Mesenchymal stem cell (in vitro differentiated cells and primary cell): ENCODE measurements at regions not wholly inside any gene's neighbourhood (a gene's known extent, or its start where the extent isn't known, plus 50 kb on each side); places are given as distances from the start of the nearest gene placed in this dataset.
A peak's percentile ranks its signal among the peaks of the same experiment; 100 is the strongest.

Experiments used
- DNase-seq: peaks from one replicate; pipeline ENCODE4 v3.0.0-alpha.2; 2013
- H2AFZ ChIP-seq: one replicate; pipeline ENCODE4 v1.6.1; 2013; ENCODE audit warnings: low read depth, mild to moderate bottlenecking, control low read depth, inconsistent platforms, low read length, moderate library complexity
- H2AK5ac ChIP-seq: 2 replicates; pipeline ENCODE4 v1.6.1; 2013; ENCODE audit warnings: low read length, moderate library complexity, mild to moderate bottlenecking, inconsistent platforms; ENCODE audit not compliant: severe bottlenecking
- H2BK120ac ChIP-seq: one replicate; pipeline ENCODE4 v1.6.1; 2013; ENCODE audit warnings: low read depth, mild to moderate bottlenecking, inconsistent platforms, low read length, moderate library complexity
- H2BK12ac ChIP-seq, 2 experiments: one replicate each; pipeline ENCODE4 v1.6.1; 2013; ENCODE audit warnings: inconsistent platforms in 2 of 2, low read length in 2 of 2, mild to moderate bottlenecking in 2 of 2, moderate library complexity in 2 of 2, control low read depth in 1 of 2
- H2BK15ac ChIP-seq: one replicate; pipeline ENCODE4 v1.6.1; 2013; ENCODE audit warnings: mild to moderate bottlenecking, low read depth, inconsistent platforms; ENCODE audit not compliant: poor library complexity, severe bottlenecking
- H2BK5ac ChIP-seq: 2 replicates; pipeline ENCODE4 v1.6.1; 2013; ENCODE audit warnings: low read depth, mild to moderate bottlenecking, low read length, control low read depth, inconsistent platforms; ENCODE audit not compliant: poor library complexity, severe bottlenecking
- H3K14ac ChIP-seq, 2 experiments: one replicate each; pipeline ENCODE4 v1.6.1; 2013; ENCODE audit warnings: inconsistent platforms in 2 of 2, low read length in 2 of 2, control low read depth in 1 of 2, mild to moderate bottlenecking in 1 of 2, moderate library complexity in 1 of 2
- H3K18ac ChIP-seq, 2 experiments: one replicate each; pipeline ENCODE4 v1.6.1; 2013; ENCODE audit warnings: inconsistent platforms in 2 of 2, low read length in 2 of 2, control low read depth in 1 of 2, low read depth in 1 of 2, mild to moderate bottlenecking in 1 of 2
- H3K23ac ChIP-seq, 2 experiments: one replicate each; pipeline ENCODE4 v1.6.1; 2013; ENCODE audit warnings: inconsistent platforms in 2 of 2, low read length in 2 of 2, mild to moderate bottlenecking in 2 of 2, moderate library complexity in 2 of 2, control low read depth in 1 of 2
- H3K27ac ChIP-seq: 2 replicates; pipeline ENCODE4 v1.5.1; 2013; ENCODE audit warnings: mild to moderate bottlenecking, moderate library complexity, low read length, control low read depth, inconsistent platforms; ENCODE audit not compliant: poor library complexity, severe bottlenecking
- H3K27me3 ChIP-seq, 2 experiments: 2 replicates each; pipeline versions ENCODE4 v1.6.1 to v1.7.0; 2013; ENCODE audit warnings: low read length in 2 of 2, mild to moderate bottlenecking in 2 of 2, moderate library complexity in 2 of 2, control low read depth in 1 of 2, inconsistent platforms in 1 of 2; ENCODE audit not compliant: control insufficient read depth in 1 of 2, insufficient read depth in 1 of 2
- H3K36me3 ChIP-seq, 2 experiments: 2 replicates each; pipeline versions ENCODE4 v1.6.1 to v1.7.0; 2013; ENCODE audit warnings: low read length in 2 of 2, control low read depth in 1 of 2, inconsistent platforms in 1 of 2, low read depth in 1 of 2, mild to moderate bottlenecking in 1 of 2; ENCODE audit not compliant: insufficient read depth in 2 of 2, control insufficient read depth in 1 of 2
- H3K4ac ChIP-seq, 2 experiments: one replicate each; pipeline ENCODE4 v1.6.1; 2013; ENCODE audit warnings: inconsistent platforms in 2 of 2, low read length in 2 of 2, mild to moderate bottlenecking in 2 of 2, moderate library complexity in 2 of 2, control low read depth in 1 of 2, low read depth in 1 of 2
- H3K4me1 ChIP-seq: 2 replicates; pipeline ENCODE4 v1.6.1; 2013; ENCODE audit warnings: low read depth, low read length, control low read depth; ENCODE audit not compliant: control insufficient read depth, insufficient read depth
- H3K4me2 ChIP-seq: 2 replicates; pipeline ENCODE4 v1.6.1; 2013; ENCODE audit warnings: low read length, mild to moderate bottlenecking, inconsistent platforms; ENCODE audit not compliant: poor library complexity, severe bottlenecking
- H3K4me3 ChIP-seq, 2 experiments: 2 replicates each; pipeline versions ENCODE4 v1.5.1 to v1.7.0; 2013; ENCODE audit warnings: low read length in 2 of 2, mild to moderate bottlenecking in 2 of 2, control low read depth in 1 of 2, low read depth in 1 of 2; ENCODE audit not compliant: insufficient read depth in 1 of 2
- H3K79me1 ChIP-seq: replicated peaks from 2 replicates; pipeline ENCODE4 v1.6.1; 2013; ENCODE audit warnings: mild to moderate bottlenecking, control low read depth, low read length, inconsistent platforms; ENCODE audit not compliant: poor library complexity, severe bottlenecking
- H3K9ac ChIP-seq: 2 replicates; pipeline ENCODE4 v1.7.0; 2013; ENCODE audit warnings: mild to moderate bottlenecking, low read length, moderate library complexity
- H3K9me3 ChIP-seq: 2 replicates; pipeline ENCODE4 v1.7.0; 2013; ENCODE audit warnings: mild to moderate bottlenecking, low read length; ENCODE audit not compliant: control insufficient read depth
- H4K8ac ChIP-seq: one replicate; pipeline ENCODE4 v1.6.1; 2013; ENCODE audit warnings: inconsistent platforms, mild to moderate bottlenecking, low read length, moderate library complexity
- H4K91ac ChIP-seq: one replicate; pipeline ENCODE4 v1.6.1; 2013; ENCODE audit warnings: mild to moderate bottlenecking, low read length, inconsistent platforms
- WGBS: methylation state at CpG from one replicate; pipeline ENCODE4 v1.1.7; 2013; ENCODE audit warnings: mixed read lengths; 5-methylcytosine and 5-hydroxymethylcytosine counted together

- 71% methylated on average over 2 of the region's 9 CpGs for WGBS
- Histone ChIP-seq H3K14ac (no peak overlapping the region), H3K9me3 (peaks cover 12% of the 10 kb centered on the region)
These were observed 1188.5 kb downstream of the NXPH1 start for GRCh38 chr7:9621927-9622326.

GRCh38 chr7:9625953-9626352, 1192.5 kb downstream of the NXPH1 start:
- H2AK5ac ChIP-seq = no peak overlapping the region
- H2BK15ac ChIP-seq = no peak overlapping the region
- H3K18ac ChIP-seq = no peak overlapping the region
- H3K36me3 ChIP-seq = no peaks in the 10 kb centered on the region
- H3K23ac ChIP-seq = no peak overlapping the region
- H3K4me2 ChIP-seq = no peak overlapping the region
- no peak overlapping the region for H2BK5ac ChIP-seq
- H3K4me3 ChIP-seq = no peak overlapping the region
- no peak overlapping the region for H2AFZ ChIP-seq
- H3K4ac ChIP-seq = no peak overlapping the region
- H3K27ac ChIP-seq = no peak overlapping the region
- H2BK120ac ChIP-seq = no peak overlapping the region
- no CpG with 5 or more reads among the region's 3 CpGs for WGBS
- H3K79me1 ChIP-seq = no peaks in the 10 kb centered on the region
- DNase-seq = no peak
- H3K9ac ChIP-seq = no peak overlapping the region
- no peaks in the 10 kb centered on the region for H3K4me1 ChIP-seq
- H2BK12ac ChIP-seq = no peak overlapping the region
- H3K27me3 ChIP-seq = no peaks in the 10 kb centered on the region
- H4K8ac ChIP-seq = no peak overlapping the region
- peaks cover 3% of the 10 kb centered on the region for H3K9me3 ChIP-seq
- no peak overlapping the region for H4K91ac ChIP-seq
- H3K14ac ChIP-seq = no peak overlapping the region

More at GRCh38 chr7:9621927-9622326, 1188.5 kb downstream of the NXPH1 start:
- Histone ChIP-seq H3K4me1 (no peaks in the 10 kb centered on the region), H2BK15ac (no peak overlapping the region), H3K36me3 (no peaks in the 10 kb centered on the region), H3K27me3 (no peaks in the 10 kb centered on the region), H2AFZ (no peak overlapping the region), H4K8ac (no peak overlapping the region), H3K79me1 (no peaks in the 10 kb centered on the region), H4K91ac (no peak overlapping the region), H2AK5ac (no peak overlapping the region), H3K9ac (no peak overlapping the region), H2BK5ac (no peak overlapping the region), H3K4me2 (no peak overlapping the region), H2BK12ac (no peak overlapping the region), H3K18ac (no peak overlapping the region), H2BK120ac (no peak overlapping the region), H3K27ac (no peak overlapping the region), H3K23ac (no peak overlapping the region), H3K4ac (no peak overlapping the region), H3K4me3 (no peak overlapping the region)
- no peak for DNase-seq

GRCh38 chr7:9645756-9646155, 1212.3 kb downstream of the NXPH1 start:
- Histone ChIP-seq H3K9ac (no peak overlapping the region), H3K9me3 (peaks cover 16% of the 10 kb centered on the region), H2BK12ac (no peak overlapping the region), H4K8ac (no peak overlapping the region), H2BK120ac (no peak overlapping the region), H2AK5ac (no peak overlapping the region), H3K4me3 (no peak overlapping the region), H3K4ac (no peak overlapping the region), H3K79me1 (no peaks in the 10 kb centered on the region), H3K27ac (no peak overlapping the region), H2BK5ac (no peak overlapping the region), H3K23ac (no peak overlapping the region), H3K4me2 (no peak overlapping the region), H4K91ac (no peak overlapping the region), H2AFZ (no peak overlapping the region), H3K27me3 (no peaks in the 10 kb centered on the region), H3K18ac (no peak overlapping the region), H3K4me1 (no peaks in the 10 kb centered on the region), H3K14ac (no peak overlapping the region), H3K36me3 (no peaks in the 10 kb centered on the region), H2BK15ac (no peak overlapping the region)
- peak; percentile 4 for DNase-seq
- 91% methylated on average over 1 of the region's 2 CpGs for WGBS

GRCh38 chr7:9657257-9657656, 1223.8 kb downstream of the NXPH1 start:
- no peak overlapping the region for H4K8ac ChIP-seq
- H2BK15ac ChIP-seq = no peak overlapping the region
- no peak overlapping the region for H2AK5ac ChIP-seq
- H3K79me1 ChIP-seq = no peaks in the 10 kb centered on the region
- H3K27me3 ChIP-seq = no peaks in the 10 kb centered on the region
- no peak overlapping the region for H3K4ac ChIP-seq
- H3K4me1 ChIP-seq = no peaks in the 10 kb centered on the region
- H2BK12ac ChIP-seq = no peak overlapping the region
- no peak overlapping the region for H3K9ac ChIP-seq
- peak; percentile 17 for DNase-seq
- no peak overlapping the region for H3K27ac ChIP-seq
- peaks cover 15% of the 10 kb centered on the region for H3K9me3 ChIP-seq
- no peaks in the 10 kb centered on the region for H3K36me3 ChIP-seq
- H3K4me3 ChIP-seq = no peak overlapping the region
- no peak overlapping the region for H2BK120ac ChIP-seq
- H3K18ac ChIP-seq = no peak overlapping the region
- H2BK5ac ChIP-seq = no peak overlapping the region
- H4K91ac ChIP-seq = no peak overlapping the region
- H3K4me2 ChIP-seq = no peak overlapping the region
- no peak overlapping the region for H2AFZ ChIP-seq
- H3K23ac ChIP-seq = no peak overlapping the region
- 100% methylated on average over 1 of the region's 4 CpGs for WGBS
- H3K14ac ChIP-seq = no peak overlapping the region
